Breast epithelium (tissue), 4 donors: ENCODE measurements at regions not wholly inside any gene's neighbourhood (a gene's known extent, or its start where the extent isn't known, plus 50 kb on each side); places are given as distances from the start of the nearest gene placed in this dataset.

Source experiments
- DNase-seq, 2 donors: peaks; one replicate each; pipeline ENCODE4 v3.0.0-alpha.2; 2019; ENCODE audit warnings: low spot score in 2 of 2
- H3K27ac ChIP-seq, 2 donors: fragments of 200-600 bp; sonication (generic) in 1 of 2; one replicate each; pipeline ENCODE4 v1.5.1; 2016 to 2019; ENCODE audit warnings: mild to moderate bottlenecking in 1 of 2
- H3K27me3 ChIP-seq, 2 donors: fragments of 200-600 bp; sonication (generic) in 1 of 2; one replicate each; pipeline versions ENCODE4 v1.5.1 to v1.6.0; 2017 to 2019; ENCODE audit warnings: control low read depth in 1 of 2, mild to moderate bottlenecking in 1 of 2
- H3K36me3 ChIP-seq: fragments of 200-600 bp; one replicate; pipeline ENCODE4 v1.5.1; 2019
- H3K4me1 ChIP-seq, 2 donors: fragments of 200-600 bp; sonication (generic); one replicate each; pipeline ENCODE4 v1.5.1; 2016 to 2019; ENCODE audit warnings: control low read depth in 1 of 2
- H3K4me3 ChIP-seq, 3 donors: fragments of 200-600 bp; sonication (generic); 1 replicate in 2 of 3; 2 replicates in 1 of 3; pipeline ENCODE4 v1.5.1; 2016 to 2019; ENCODE audit warnings: mild to moderate bottlenecking in 3 of 3, moderate library complexity in 2 of 3
- H3K9me3 ChIP-seq, 2 donors: fragments of 200-600 bp; sonication (generic) in 1 of 2; one replicate each; pipeline ENCODE4 v1.5.1; 2016 to 2019; ENCODE audit warnings: control low read depth in 1 of 2
- POLR2A ChIP-seq: fragments of 450-650 bp; IDR thresholded peaks from one replicate; pipeline ENCODE4 v1.6.1; 2016; ENCODE audit warnings: antibody characterized with exemption, mild to moderate bottlenecking, moderate library complexity
- POLR2AphosphoS5 ChIP-seq, 3 donors: sonication (generic); formaldehyde crosslinking; IDR thresholded peaks; one replicate each; pipeline ENCODE4 v1.6.1; 2017; ENCODE audit warnings: antibody characterized with exemption in 3 of 3
- intact Hi-C: fragments of 100-400 bp; cut with DNase I; formaldehyde crosslinking; loops from one replicate; pipeline ENCODE4 v1.15.1; 2023; ENCODE audit warnings: low total_unique reads
- TF ChIP-seq, protein P1 (sequence below), 3 donors: fragments of 450-650 bp; IDR thresholded peaks; one replicate each; pipeline ENCODE4 v1.5.1; 2016 to 2017; ENCODE audit warnings: antibody characterized with exemption in 3 of 3, mild to moderate bottlenecking in 3 of 3, moderate library complexity in 3 of 3

DNA sequence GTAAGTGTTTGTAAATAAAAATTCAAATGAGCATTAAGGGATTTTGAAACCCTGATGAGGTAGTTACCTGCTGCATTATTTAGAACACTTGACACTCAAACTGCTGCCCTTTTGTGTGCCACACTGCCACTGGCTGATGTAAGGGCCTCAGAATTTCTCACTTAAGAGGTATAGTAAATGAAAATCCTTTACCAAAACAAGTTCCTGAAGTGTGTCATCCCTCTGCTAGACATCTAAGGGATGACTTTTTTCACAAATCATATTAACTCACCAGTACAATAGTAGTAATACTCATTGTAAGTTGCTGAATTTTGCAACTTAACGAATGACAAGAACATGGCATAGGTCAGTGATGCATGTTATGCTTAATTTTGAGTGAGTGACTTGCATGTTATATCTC is 274.9 kb upstream of the UBE2E3 start:
- Histone ChIP-seq H3K36me3 (no peaks in the 10 kb centered on the region), H3K4me3 (no peak overlapping the region), H3K27ac (no peak overlapping the region), H3K27me3 (no peaks in the 10 kb centered on the region), H3K9me3 (no peaks in the 10 kb centered on the region), H3K4me1 (no peaks in the 10 kb centered on the region)
- intact Hi-C loops, result no loop called here
- DNase-seq, result no peak
- TF ChIP-seq POLR2AphosphoS5 (IDR thresholded peaks at IDR 0.05) (no peak), POLR2A (no peak)
- TF ChIP-seq, protein P1, sequence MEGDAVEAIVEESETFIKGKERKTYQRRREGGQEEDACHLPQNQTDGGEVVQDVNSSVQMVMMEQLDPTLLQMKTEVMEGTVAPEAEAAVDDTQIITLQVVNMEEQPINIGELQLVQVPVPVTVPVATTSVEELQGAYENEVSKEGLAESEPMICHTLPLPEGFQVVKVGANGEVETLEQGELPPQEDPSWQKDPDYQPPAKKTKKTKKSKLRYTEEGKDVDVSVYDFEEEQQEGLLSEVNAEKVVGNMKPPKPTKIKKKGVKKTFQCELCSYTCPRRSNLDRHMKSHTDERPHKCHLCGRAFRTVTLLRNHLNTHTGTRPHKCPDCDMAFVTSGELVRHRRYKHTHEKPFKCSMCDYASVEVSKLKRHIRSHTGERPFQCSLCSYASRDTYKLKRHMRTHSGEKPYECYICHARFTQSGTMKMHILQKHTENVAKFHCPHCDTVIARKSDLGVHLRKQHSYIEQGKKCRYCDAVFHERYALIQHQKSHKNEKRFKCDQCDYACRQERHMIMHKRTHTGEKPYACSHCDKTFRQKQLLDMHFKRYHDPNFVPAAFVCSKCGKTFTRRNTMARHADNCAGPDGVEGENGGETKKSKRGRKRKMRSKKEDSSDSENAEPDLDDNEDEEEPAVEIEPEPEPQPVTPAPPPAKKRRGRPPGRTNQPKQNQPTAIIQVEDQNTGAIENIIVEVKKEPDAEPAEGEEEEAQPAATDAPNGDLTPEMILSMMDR (IDR thresholded peaks at IDR 0.05), result no peak

GRCh38 chr2:180705122-180705521 is 275.3 kb upstream of the UBE2E3 start:
- intact Hi-C loops, result no loop called here
- Histone ChIP-seq H3K9me3 (no peaks in the 10 kb centered on the region), H3K36me3 (no peaks in the 10 kb centered on the region), H3K27me3 (no peaks in the 10 kb centered on the region), H3K27ac (no peak overlapping the region), H3K4me3 (no peak overlapping the region), H3K4me1 (no peaks in the 10 kb centered on the region)
- no peak for DNase-seq
- TF ChIP-seq POLR2AphosphoS5 (IDR thresholded peaks at IDR 0.05) (no peak), POLR2A (no peak)
- TF ChIP-seq, protein P1 (IDR thresholded peaks at IDR 0.05), result no peak

DNA sequence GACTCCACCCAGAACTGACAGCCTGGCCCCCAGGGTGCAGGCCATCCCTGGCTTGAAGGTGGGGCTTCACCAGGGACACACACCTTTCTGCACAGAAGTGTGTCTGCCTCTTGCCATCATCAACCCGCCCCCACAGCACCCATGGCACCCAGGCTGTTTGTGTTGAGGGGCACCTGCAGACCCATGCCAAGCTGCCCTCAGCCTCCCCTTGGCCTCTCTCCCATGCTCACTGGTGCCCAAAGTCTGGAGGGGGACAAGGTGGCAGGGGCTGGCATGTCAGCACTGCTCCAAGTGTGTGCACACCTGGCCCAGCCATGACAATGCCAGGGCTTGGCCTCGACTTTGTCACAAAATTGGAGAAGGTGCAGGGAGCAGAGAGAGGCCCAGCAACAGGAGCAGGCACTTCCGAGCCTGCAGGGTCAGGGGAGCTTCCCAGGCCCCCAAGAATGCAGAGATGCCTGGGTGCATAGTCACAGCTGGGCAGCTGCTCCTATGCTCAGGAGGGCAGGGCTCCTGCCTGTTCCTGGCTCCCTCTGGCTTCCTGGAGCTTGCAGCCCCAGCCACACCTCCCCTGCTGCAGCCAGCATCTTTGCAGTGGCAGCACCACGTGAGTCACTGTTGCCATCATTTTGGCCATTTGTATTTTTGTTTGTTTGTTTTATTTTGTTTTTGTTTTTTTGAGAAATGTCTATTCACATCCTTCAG is 280.6 kb upstream of the UBE2E3 start:
- TF ChIP-seq POLR2AphosphoS5 (IDR thresholded peaks at IDR 0.05) (no peak), POLR2A (no peak)
- TF ChIP-seq, protein P1 (IDR thresholded peaks at IDR 0.05), result no peak
- Histone ChIP-seq H3K27me3 (no peaks in the 10 kb centered on the region), H3K4me3 (no peak overlapping the region), H3K4me1 (no peaks in the 10 kb centered on the region), H3K27ac (no peak overlapping the region), H3K36me3 (no peaks in the 10 kb centered on the region), H3K9me3 (no peaks in the 10 kb centered on the region)
- intact Hi-C loops, result no loop called here
- no peak for DNase-seq

- Histone ChIP-seq H3K4me1 (no peaks in the 10 kb centered on the region), H3K27ac (no peak overlapping the region), H3K27me3 (no peaks in the 10 kb centered on the region), H3K9me3 (no peaks in the 10 kb centered on the region), H3K36me3 (no peaks in the 10 kb centered on the region), H3K4me3 (no peak overlapping the region)
- intact Hi-C loops, result no loop called here
- TF ChIP-seq POLR2AphosphoS5 (IDR thresholded peaks at IDR 0.05), result no peak
- DNase-seq, result no peak
Measured at GRCh38 chr2:180698668-180699067, 281.7 kb upstream of the UBE2E3 start.

GRCh38 chr2:180695586-180696401 is 284.6 kb upstream of the UBE2E3 start:
- intact Hi-C loops, result no loop called here
- no peak overlapping the region for H3K4me3 ChIP-seq
- H3K36me3 ChIP-seq, result no peaks in the 10 kb centered on the region
- DNase-seq, result no peak
- no peak for TF ChIP-seq POLR2AphosphoS5 (IDR thresholded peaks at IDR 0.05)
- no peak for TF ChIP-seq POLR2A
- TF ChIP-seq, protein P1 (IDR thresholded peaks at IDR 0.05), result no peak
- H3K9me3 ChIP-seq, result no peaks in the 10 kb centered on the region
- H3K27ac ChIP-seq, result no peak overlapping the region
- H3K27me3 ChIP-seq, result no peaks in the 10 kb centered on the region
- H3K4me1 ChIP-seq, result no peaks in the 10 kb centered on the region
